HG02798 (cell line): ENCODE measurements at regions not wholly inside any gene's neighbourhood (a gene's known extent, or its start where the extent isn't known, plus 50 kb on each side); places are given as distances from the start of the nearest gene placed in this dataset.

Source experiments
- ATAC-seq: cut with Tn5 transposase; IDR thresholded peaks from one replicate; pipeline ENCODE4 v1.9.1; 2021; ENCODE audit warnings: mild to moderate bottlenecking; ENCODE audit not compliant: unreplicated experiment, poor library complexity

DNA sequence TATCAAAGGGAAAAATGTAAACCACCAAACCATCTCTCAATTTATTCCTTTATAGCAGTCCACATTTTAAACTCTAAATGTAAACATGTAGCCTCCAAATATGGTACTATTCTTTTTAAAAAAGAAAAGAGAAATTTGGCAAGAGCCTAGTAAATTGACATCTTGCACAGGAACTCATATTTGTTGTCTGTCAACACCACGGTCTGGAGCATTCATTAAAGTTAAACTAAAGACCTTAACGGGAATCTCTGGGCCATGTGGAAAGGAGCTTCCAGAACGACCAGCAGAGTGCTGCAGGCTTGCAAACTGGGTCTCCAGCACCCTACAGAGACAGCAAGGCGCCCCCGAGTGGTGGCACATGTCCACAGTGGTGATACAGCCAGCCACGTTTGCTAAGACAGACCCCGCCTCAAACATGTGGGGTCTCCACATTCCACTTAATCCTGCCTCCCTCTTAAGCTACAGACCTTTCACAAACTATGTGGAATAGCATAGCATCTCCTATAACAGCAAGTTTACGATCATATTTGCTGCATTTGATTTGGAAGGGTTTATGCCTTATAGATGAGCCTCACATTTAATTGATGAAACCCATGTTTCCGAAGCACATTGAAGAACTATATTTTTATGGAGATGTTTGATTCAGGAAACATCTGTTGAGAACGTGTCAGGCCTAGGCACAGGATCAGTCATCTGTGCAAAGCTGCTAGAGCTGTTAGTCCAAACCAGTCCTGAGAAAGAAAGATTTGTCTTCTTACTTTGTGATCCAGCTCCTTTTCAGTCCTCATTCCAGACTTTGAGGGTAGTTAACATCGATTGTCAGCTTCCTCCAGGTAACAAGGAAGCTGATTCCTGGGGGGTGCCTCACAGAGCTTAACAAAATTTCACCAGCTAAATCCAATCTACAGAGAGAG, 96.4 kb upstream of the BACE2 start:
- no peak for ATAC-seq

DNA sequence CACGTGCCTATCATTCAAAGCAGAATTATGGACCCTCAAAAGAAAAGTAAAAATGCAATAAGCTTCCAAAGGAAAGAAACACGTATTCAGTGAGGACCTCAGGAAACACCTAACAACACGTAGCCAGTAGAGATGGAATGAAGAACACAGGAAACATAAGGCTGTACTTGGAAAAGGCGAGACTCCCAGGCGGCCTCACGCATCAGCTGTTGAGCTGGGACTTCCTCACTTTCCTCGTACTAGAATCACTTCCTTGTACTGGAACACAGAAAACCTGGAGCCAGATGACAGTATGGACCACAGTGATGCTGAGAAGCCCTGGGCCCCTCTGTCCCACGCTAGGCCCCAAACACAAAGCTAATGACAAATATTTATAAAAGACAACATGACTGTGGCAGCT, 94.4 kb upstream of the BACE2 start:
- ATAC-seq: no peak

DNA sequence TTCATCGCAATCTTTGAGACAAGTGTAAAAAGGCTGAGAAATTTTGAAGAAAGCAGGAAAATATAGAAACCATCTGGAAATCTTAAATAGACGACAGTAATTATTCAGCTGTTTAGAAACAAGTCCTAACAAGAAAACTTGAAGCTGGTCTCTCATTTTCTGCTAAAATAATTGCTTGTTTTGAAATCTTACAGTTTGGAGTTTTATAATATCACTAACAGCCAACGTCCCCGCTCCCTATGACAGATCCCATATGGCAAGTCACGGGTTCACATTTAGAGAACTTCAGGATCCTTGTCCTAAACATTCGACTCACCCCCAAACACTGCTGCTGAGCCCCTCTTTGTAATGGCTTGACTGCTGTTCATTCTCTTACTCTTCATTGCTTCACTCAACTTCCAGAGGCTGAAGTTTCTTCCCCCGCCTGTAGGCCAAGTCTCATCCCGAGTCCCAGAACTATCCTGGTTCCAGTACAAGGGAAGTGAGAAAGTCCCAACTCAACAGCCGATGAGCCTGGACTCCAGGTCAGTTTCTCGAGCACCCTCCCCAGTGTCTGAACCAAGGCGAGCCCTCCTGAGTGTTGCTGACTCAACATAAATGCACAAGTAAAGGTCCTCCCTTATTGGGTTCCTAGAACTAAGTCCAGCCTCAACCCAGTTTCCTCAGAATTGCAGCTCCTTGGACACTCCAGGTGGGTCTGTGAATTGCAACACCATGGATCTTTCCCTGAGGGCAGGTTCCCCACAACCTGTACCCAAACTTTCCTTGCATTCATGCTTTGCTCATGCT, 93.4 kb upstream of the BACE2 start:
- no peak for ATAC-seq

DNA sequence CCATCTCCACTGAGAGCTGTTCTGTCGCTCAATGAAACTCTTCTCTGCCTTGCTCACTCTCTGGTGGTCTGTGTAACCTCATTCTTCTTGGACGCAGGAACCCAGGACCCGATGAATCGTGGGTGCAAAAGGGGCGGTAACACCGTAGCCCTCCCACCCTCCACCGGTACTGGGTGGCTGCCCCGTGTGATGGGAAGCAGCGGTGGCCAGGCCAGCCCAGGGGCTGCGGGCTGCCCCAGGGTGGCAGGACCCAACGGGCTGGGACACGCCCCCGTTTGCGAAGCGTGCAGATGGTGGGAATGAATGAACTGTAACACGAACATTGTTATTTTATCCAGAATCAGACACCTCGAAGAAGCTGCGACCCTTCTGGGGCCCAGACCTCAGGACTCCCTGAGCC, 92.3 kb upstream of the BACE2 start:
- ATAC-seq: no peak

DNA sequence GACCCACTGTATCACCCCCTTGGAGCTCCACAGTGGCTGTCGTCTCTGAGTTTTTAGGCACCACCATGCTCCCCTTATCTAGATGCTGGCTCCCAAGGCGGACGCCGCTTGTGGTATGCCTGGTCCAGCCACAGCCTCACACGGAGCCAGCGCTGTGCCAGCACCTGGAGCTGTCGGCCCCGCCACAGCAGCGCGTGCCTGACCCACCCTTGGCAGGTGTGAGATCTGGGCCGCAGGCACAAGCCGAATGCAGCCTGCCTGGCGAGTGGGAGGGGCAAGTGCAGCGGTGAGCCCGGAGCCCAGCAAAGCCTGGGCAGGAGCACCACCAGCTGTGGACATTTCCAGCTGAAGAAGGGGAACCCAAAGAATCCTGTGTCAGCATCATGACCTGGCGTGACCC, 91.9 kb upstream of the BACE2 start:
- ATAC-seq: no peak

DNA sequence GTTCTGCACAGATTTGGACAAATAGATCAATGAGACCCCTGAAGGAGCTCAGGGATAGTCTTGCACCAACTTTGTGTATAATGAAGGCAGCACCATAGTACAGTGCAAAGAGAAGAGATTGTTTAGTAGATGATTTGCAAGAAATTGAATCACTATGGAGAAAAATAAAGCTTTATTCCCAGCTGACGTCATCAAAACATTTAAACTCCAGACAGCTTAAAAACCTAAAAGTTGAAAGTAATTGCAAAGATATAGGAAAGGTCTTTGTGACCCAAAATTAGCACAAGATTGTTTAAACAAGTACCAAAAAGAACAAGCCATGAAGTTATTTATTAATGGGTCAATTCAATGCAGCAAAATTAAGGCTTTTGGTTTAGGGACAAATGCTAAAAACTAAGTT, 88.8 kb upstream of the BACE2 start:
- no peak for ATAC-seq

DNA sequence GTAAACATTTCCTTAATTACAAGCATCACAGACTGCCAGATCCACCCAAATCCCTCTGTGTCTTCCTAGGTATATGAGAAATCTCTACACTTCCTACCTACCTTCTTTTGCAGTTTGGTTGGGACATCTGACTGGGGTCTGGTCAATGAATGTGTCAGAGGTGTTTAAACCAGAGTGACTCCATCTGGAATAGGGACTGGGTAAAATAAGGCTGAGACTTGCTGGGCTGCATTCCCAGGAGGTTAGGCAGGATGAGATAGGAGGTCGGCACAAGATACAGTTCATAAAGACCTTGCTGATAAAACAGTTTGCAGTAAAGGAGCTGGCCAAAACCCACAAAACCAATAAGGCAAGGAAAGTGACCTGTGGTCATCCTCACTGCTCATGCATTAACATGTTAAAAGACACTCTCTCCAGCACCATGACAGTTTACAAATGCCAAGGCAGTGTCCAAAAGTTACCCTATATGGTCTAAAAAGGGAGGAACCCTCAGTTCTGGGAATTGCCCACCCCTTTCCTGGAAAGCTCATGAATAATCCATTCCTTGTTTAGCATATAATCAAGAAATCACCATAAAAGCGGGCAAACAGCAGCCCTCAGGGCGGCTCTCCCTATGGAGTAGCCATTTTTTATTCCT, 87.4 kb upstream of the BACE2 start:
- ATAC-seq: no peak

DNA sequence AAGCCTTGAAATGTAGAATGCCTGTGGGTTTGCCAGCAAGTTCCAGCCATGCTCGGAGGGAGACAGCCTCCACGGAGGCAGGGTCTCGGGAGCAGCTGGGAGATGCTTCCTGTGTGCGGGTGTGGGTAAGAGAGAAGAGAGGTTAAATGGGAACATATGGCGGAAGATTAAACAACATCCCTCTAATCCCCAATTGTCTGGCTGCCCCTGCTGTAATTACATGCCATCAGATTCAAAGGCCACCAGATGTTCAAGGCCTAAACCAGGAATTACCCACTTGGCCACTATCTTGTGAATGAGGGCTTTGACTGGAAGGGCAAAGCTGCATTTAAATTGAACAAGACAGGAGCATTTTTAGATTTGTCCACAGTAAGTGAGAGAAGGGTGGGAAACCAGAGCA, 81.4 kb upstream of the BACE2 start:
- ATAC-seq: no peak

DNA sequence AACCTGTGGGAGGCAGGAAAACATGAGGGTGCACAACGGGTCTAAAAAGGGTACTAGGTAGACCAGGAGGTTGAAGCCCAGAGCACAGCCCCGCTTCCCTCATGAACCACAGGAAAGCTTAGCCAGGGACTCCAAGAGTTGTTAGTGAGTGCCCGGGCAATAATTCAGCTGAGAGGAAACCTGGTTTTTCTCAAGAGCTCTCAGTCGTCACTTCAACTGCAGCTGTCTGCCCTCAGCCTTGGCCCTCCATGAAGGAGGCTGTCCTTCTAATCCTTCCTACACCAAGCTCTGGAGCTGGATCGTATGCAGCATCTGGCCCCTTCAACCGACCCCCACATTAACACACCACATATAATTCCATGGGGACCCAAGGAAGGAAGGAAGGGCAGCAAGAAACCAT, 77.0 kb upstream of the BACE2 start:
- ATAC-seq: no peak

DNA sequence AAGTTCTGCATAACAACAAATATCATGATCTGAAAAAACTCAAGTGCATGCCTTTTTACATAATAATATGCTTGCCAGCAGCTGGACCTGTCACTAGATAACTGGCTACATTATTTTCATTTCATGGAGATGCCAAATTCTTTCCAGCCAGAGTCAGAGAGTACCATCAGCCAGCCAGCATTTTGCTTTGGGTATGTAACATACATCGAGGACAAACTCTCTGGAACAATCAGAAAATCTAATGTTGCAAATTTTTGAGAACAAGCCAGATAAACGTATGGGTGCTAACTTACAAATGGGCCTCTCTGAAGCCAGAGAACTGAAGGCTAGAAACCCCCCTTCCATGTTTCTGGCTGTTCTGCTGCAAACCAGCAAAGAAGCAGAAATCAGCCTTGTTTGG, 76.3 kb upstream of the BACE2 start:
- ATAC-seq: no peak

DNA sequence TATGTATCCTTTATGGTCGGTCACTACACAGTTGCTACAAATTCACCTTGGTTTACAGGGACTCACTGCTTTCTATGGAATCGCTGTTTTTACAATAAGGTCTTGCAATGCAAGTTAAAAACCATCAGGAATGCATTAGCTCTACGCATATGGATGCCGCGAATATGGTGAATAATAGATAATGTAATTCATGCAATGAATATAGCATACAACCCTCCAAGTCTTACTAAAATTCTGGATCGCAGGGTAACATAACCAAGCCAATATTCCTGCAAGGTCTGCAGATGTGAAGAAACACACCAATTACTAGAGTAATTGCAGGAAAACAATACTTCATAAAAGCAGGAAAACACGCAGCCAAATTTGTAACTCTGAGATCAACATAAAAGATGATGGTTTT, 75.6 kb upstream of the BACE2 start:
- no peak for ATAC-seq

DNA sequence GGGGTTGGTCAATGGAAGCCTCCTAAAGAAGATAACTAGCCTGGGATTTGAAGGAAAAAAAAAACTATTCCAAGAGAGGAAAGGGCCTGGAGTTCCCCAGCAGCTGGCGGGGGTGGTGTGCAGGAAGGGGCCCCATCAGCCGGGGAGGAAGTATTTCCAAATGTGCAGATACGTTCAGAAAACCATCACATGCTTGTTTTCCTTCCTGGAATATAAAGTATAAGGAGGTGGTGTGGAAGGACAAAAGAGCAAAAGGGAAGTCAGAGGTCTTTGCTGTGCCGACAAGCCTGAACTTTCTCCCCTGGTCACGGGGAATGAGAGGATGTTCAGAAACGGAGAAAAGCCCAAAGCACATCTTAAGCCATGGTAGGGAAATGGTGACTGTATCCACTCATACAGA, 72.0 kb upstream of the BACE2 start:
- ATAC-seq: no peak

DNA sequence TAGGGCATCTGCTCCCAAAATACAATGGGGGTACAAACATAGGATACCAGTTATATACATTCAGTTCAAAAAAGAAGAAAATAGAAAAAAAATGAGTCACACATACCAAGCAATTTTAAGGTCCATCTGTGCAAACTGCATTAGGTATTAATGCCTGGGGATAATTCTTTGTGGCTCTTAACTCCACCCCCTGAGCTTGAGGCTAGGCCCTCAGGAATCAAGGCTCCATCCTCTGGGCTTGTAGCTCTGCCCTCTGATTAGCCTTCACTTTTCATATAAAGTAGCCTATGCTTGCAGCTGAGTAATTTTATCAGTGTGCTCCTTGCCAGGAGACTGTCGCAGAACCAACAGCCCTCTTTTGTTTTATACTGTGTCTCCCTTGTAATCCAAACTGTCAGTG, 69.9 kb upstream of the BACE2 start:
- ATAC-seq: no peak

DNA sequence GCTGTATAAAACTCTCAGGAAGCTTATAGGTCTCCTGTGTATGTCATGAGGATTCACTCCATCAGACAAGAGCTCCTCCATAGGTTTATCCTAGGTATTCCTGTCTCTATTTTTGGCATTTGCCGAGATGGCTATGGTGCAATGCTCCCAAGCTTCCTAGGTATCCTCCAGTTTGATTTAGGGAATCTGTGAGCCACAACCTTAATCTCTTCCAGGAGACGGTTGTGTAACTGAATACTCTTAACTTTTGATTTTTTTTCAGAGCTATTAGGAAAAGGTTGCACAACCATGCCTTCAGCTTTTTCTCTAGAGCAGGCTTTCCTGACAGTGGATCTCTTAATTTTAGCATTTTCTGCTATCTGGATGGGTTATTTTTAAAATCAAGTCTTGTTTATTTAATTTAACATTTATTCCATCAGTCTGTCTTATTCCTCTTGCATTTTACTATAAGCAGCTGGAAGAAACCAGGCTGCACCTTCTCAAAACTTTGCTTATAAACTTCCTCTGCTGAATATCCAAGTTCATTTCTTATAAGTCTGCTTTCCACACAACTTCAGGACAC, 69.4 kb upstream of the BACE2 start:
- no peak for ATAC-seq

DNA sequence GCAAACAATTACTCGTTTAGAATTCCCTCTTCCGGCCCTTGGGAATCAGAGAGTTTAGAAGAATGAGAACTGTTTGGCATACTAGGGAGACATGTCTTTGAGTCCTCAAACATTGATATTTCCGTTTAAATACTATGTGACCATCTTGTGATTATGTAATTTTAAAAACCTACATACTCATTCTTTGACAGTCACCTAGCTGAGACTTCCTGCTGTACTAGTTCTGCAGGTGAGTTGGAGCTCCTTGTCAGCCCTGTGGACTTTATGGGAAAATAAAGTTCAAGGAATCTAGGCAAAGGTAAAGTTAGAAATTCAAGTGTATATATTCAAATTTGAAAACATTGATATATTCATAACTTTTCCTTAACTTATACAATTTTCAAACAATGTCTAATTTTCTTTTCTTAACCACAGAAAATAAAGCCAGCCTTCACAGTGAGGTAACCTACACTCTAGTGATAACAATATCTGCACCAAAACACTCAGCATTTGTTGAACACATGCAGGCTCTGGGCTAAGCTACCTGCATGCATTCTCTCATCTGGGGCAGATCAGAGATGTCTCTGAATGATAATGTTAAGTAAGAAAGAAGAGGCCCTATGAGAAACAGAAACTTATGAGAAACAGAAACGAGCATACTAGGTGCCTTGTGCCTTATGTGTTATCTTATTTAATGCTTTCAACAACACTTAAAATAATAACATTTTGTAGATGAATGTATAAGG, 67.0 kb upstream of the BACE2 start:
- ATAC-seq: no peak

DNA sequence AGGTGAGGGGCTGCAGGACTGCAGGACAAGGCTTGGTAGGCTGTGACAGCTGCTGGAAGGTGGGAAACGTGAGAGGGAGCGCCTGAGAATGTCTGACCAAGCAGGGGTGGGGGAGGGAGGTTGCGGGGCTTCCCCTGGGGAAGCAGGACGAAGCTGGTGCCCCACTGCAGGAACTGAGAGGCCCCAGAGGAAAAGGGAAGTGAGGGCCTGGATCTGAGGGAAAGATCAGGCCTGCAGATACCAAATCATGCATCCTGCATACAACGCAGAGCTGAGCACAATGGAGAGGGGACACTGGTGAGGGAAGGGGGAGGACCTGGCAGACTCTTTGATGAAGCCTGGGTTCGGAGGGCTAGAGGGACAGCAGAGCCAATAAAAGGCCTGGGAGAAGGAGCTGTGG, 65.7 kb upstream of the BACE2 start:
- ATAC-seq: no peak

DNA sequence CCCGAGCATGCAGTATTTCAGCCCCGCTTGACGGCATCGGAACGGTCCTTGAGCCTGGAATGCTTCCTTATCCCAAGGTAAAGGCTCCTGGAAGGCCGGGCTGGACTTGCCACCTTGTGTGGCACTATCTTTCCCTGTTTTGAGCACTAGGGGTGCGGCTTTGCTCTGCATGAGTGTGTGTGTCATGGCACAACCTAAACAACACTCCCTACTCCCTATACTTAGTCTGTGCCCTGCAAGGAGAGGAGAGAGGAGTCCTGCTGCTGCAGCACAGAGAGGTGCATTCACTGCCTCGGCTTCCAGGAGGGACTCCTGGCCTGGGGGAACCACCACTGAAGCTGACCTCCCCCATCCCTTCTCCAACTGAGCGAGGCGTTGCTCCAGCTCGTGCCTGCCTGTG, 60.4 kb upstream of the BACE2 start:
- ATAC-seq: no peak

DNA sequence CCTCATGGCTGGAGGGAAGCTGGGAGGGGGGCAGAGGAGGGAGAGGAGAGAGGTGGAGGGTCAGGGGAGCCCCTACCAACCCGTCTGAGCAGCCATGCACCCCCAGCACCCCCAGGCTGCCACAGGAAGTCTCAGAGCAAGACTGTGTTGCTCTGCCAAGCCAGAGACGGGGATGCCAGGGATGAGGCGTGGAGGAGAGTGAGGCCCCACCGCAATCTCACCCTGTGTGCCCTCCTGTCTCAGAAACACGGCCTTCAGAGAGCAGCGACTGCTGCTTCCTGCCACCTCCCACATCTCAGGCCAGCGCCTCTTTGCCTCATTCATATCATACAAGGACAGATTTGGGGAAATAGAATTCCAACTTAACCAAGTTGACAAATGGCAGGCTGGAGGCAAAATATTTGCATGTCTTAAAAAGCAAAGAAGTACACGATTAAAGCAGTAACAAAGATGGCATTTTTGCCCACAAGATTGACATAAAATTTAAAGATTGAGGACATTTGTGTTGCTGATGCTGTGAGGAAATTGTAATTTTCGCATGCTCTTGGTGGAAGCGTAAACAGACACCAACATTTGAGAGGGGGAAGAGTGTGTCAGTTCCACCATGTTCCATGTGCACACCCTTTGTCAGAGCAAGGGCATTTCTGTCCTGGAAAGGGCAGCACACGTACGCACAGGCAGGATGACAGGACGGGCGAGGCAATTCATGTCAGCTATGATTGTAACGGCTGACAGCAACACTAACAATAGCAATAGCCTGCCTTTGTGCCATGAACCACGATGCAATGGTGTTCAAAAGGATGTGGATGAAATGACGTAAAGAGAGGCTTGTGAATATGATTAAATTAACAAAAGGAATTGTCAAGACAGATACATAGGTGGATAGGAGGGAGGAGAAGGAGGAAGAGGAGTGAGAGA, 59.0 kb upstream of the BACE2 start:
- ATAC-seq: no peak

DNA sequence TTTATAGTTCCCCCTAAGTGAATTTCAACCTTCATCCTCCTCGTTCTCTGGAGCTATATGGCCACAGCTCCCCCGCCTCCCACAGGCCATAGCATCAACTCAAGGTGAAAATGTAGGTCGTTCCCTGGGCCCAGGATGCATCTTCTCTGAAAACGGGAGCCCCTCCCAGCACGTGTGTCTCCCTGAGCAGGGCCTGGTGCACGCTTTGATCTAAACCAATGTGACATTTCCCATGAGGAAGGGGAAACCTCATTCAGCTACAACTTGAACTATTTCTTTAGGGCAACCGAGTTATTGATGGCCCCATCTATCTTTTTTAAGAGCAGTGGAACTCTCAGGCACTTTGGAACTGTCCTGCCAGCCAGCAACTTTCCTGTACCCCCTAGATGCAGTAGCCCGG, 57.8 kb upstream of the BACE2 start:
- ATAC-seq: no peak
